ENCODE measurements at regions not wholly inside any gene's neighbourhood (a gene's known extent, or its start where the extent isn't known, plus 50 kb on each side); places are given as distances from the start of the nearest gene placed in this dataset.

DNA sequence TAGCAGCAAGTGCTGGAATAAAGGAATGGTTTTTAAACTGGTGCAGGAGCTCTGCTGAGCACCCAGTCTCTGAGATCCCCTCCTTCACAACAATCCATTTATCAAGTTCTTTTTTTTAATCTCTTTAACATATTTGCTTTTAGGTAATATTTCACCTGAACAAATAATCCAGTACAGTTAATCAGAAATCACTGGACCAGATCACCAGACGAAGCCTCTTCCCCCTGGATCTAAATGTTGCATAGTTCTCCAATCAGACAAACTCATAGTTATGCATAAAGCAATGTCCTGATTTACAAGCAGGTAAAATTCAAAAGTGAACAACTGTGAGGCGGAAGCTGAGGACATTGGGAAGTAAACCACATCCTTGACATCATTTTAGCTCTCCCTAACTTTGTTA is 657.7 kb upstream of the RORB start:
- Mint-ChIP-seq H3K27me3 (ENCODE audit: low read depth) (no peaks in the 10 kb centered on the region), H3K36me3 (ENCODE audit: low read depth) (no peaks in the 10 kb centered on the region), H3K4me1 (peaks cover 6% of the 10 kb centered on the region), H3K4me3 (no peak overlapping the region), H3K27ac (ENCODE audit: unreplicated experiment) (no peak overlapping the region), H3K9me3 (no peaks in the 10 kb centered on the region)
- TF ChIP-seq, protein P1, sequence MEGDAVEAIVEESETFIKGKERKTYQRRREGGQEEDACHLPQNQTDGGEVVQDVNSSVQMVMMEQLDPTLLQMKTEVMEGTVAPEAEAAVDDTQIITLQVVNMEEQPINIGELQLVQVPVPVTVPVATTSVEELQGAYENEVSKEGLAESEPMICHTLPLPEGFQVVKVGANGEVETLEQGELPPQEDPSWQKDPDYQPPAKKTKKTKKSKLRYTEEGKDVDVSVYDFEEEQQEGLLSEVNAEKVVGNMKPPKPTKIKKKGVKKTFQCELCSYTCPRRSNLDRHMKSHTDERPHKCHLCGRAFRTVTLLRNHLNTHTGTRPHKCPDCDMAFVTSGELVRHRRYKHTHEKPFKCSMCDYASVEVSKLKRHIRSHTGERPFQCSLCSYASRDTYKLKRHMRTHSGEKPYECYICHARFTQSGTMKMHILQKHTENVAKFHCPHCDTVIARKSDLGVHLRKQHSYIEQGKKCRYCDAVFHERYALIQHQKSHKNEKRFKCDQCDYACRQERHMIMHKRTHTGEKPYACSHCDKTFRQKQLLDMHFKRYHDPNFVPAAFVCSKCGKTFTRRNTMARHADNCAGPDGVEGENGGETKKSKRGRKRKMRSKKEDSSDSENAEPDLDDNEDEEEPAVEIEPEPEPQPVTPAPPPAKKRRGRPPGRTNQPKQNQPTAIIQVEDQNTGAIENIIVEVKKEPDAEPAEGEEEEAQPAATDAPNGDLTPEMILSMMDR (conservative IDR thresholded peaks at IDR 0.05), result no peak
- no peak for DNase-seq (ENCODE audit: low read depth, low spot score)

DNA sequence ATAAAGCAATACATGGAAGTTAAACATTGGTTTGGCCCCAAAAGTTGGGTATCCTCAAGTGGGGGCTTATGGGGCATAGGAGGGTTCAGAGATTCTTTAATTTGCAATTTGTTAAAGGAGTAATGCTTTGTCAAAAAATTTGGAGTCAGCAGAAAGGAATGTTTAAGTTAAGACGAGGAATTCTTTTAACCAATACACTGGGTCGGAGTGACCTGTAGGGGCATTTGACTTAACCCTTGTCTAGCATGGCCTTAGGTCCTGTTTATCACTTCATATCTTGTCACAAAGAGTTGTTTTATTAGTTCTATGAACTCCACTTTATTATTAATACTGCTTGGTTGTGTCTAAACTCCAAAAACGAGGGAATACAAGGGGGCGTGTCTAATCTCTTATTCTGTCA is 656.1 kb upstream of the RORB start:
- no peaks in the 10 kb centered on the region for H3K9me3 Mint-ChIP-seq

DNA sequence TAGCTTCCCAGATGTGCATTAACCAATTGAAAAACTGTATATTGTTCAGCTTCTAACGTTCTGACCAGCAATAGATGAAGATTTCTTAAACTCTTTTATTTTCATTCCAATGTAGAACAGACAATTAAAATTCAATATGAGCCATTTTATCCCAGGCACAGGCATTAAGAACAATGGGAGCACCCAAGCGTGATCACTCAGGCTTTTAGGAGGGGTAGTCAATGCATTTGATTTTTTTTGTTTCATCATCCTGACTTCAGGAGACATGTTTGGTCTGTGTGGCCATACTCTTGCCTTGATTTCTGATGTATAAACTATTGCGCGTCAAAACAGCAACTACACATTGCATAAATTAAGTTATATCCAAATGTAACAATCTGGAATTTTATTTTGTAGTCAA is 653.0 kb upstream of the RORB start:
- Mint-ChIP-seq H3K4me3 (no peak overlapping the region), H3K9me3 (no peaks in the 10 kb centered on the region), H3K27ac (ENCODE audit: unreplicated experiment) (no peak overlapping the region), H3K4me1 (peaks cover 25% of the 10 kb centered on the region), H3K36me3 (ENCODE audit: low read depth) (no peaks in the 10 kb centered on the region), H3K27me3 (ENCODE audit: low read depth) (no peaks in the 10 kb centered on the region)
- TF ChIP-seq, protein P1 (conservative IDR thresholded peaks at IDR 0.05), result no peak
- DNase-seq (ENCODE audit: low read depth, low spot score), result no peak

More for the DNA sequence above, 656.1 kb upstream of the RORB start:
- no peaks in the 10 kb centered on the region for H3K36me3 Mint-ChIP-seq (ENCODE audit: low read depth)
- TF ChIP-seq, protein P1 (conservative IDR thresholded peaks at IDR 0.05), result no peak
- no peak overlapping the region for H3K27ac Mint-ChIP-seq (ENCODE audit: unreplicated experiment)
- no peak overlapping the region for H3K4me3 Mint-ChIP-seq
- H3K4me1 Mint-ChIP-seq, result peaks cover 11% of the 10 kb centered on the region
- no peak for DNase-seq (ENCODE audit: low read depth, low spot score)
- no peaks in the 10 kb centered on the region for H3K27me3 Mint-ChIP-seq (ENCODE audit: low read depth)

DNA sequence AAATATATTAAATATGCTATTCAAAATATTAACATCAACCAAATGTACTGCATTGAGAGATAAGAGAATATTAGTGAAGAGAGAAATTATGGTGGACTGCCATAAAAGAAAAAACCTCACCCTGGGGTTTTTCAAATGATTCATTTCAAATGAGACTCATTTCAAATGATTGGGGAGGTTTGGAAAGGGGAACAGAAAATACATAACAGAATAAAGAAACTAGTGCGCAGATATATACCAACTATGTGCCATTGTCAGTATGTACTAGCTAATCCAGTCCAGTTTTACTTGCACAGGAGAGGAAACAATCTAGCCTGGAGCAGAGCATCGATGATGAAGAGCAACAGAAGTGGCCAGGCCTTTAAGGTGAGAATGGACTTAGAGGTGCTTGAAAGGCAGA is 651.6 kb upstream of the RORB start:
- H3K9me3 Mint-ChIP-seq, result peaks cover 2% of the 10 kb centered on the region
- no peak overlapping the region for H3K4me3 Mint-ChIP-seq
- H3K27ac Mint-ChIP-seq (ENCODE audit: unreplicated experiment), result no peak overlapping the region
- H3K36me3 Mint-ChIP-seq (ENCODE audit: low read depth), result no peaks in the 10 kb centered on the region
- DNase-seq (ENCODE audit: low read depth, low spot score), result no peak
- H3K4me1 Mint-ChIP-seq, result peaks cover 25% of the 10 kb centered on the region
- H3K27me3 Mint-ChIP-seq (ENCODE audit: low read depth), result no peaks in the 10 kb centered on the region
- TF ChIP-seq, protein P1 (conservative IDR thresholded peaks at IDR 0.05), result no peak

DNA sequence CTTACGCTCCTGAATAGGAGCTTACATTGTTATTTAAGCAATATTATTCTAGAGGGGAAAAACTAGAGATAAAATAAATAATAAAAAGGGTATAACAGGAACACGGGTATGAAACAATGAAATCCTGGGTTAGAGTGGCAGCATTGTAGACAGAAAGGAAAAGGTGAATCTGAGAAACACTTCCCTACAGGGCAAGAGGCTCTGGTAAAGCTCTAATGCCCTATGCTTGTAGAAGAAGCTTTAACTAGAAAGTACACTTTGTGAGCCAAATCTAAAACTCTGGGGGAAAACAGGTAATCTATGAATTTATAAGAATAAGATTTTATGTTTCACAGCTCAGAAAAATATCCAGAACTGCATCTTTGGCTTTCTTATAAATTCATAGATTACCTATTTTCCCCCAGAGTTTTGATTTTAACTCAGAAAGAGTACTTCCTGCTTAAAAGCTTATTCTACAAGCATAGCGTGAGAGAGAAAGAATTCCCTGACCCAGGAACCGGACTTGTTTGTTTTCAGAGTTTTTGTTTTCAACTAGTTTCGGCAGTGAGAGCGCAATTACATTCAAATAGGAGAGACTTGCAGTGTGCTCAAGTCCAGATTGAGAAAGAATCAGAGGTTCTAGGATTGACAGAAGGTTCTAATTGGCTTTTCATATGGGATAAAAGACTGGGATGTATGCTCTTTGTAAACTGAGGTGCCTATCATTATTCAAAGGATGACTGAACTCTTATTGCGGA is 651.0 kb upstream of the RORB start:
- Mint-ChIP-seq H3K9me3 (peaks cover 3% of the 10 kb centered on the region), H3K36me3 (ENCODE audit: low read depth) (no peaks in the 10 kb centered on the region), H3K4me3 (no peak overlapping the region), H3K27ac (ENCODE audit: unreplicated experiment) (no peak overlapping the region), H3K27me3 (ENCODE audit: low read depth) (no peaks in the 10 kb centered on the region), H3K4me1 (peaks cover 25% of the 10 kb centered on the region)
- TF ChIP-seq, protein P1 (conservative IDR thresholded peaks at IDR 0.05), result no peak
- no peak for DNase-seq (ENCODE audit: low read depth, low spot score)

Measured in neural crest cell (in vitro differentiated cells).